Endothelial cell of umbilical vein (primary cell): ENCODE measurements at regions not wholly inside any gene's neighbourhood (a gene's known extent, or its start where the extent isn't known, plus 50 kb on each side); places are given as distances from the start of the nearest gene placed in this dataset.
A peak's percentile ranks its signal among the peaks of the same experiment; 100 is the strongest.

ENCODE experiments used
- BruUV-seq: library from RNA; stranded (reverse); fragments of 400-500 nt; replicated peaks from 2 replicates; lab custom pipeline; 2021; lab: Mats Ljungman, UMichigan
- CTCF ChIA-PET: fragments of 300-600, 350-600 bp; sonication (Branson Sonifier 250); formaldehyde crosslinking; loops from one replicate; lab custom pipeline; 2021; ENCODE audit warnings: antibody characterized with exemption, inconsistent platforms; lab: Charles Lee
- POLR2A ChIA-PET: fragments of 300-600, 350-600 bp; sonication (Branson Sonifier 250); formaldehyde crosslinking; loops from one replicate; lab custom pipeline; 2021; ENCODE audit warnings: antibody characterized with exemption, inconsistent platforms; lab: Charles Lee
- DNase-seq: peaks from one replicate; pipeline ENCODE4 v3.0.0-alpha.2; 2011; ENCODE audit warnings: low read depth, low spot score
- FAIRE-seq: peaks from 2 replicates; lab custom pipeline; 2011; peaks lifted over from hg19 to GRCh38; lab: Jason Lieb, UNC
- H2AFZ ChIP-seq: 2 replicates; pipeline ENCODE4 v1.6.0; 2012; ENCODE audit warnings: low read depth, low read length, control low read depth, inconsistent platforms
- H3K27ac ChIP-seq: 2 replicates; pipeline ENCODE4 v1.5.1; 2011; ENCODE audit warnings: low read depth, mild to moderate bottlenecking, control low read depth, low read length, moderate library complexity; ENCODE audit not compliant: insufficient read depth
- H3K27me3 ChIP-seq, 2 experiments: 2 replicates each; pipeline versions ENCODE4 v1.6.0 to v1.6.1; 2011; ENCODE audit warnings: low read length in 2 of 2, mixed read lengths in 1 of 2; ENCODE audit not compliant: control insufficient read depth in 2 of 2, insufficient read depth in 2 of 2
- H3K36me3 ChIP-seq, 2 experiments: 2 replicates in 1 of 2; 3 replicates in 1 of 2; pipeline ENCODE4 v1.5.1; 2011; ENCODE audit warnings: low read length in 2 of 2, mild to moderate bottlenecking in 1 of 2, moderate library complexity in 1 of 2; ENCODE audit not compliant: control insufficient read depth in 2 of 2, insufficient read depth in 2 of 2; ENCODE audit errors: extremely low read depth in 1 of 2
- H3K4me1 ChIP-seq: 3 replicates; pipeline ENCODE4 v1.5.1; 2011; ENCODE audit warnings: mild to moderate bottlenecking, low read length; ENCODE audit not compliant: control insufficient read depth, insufficient read depth; ENCODE audit errors: extremely low read depth
- H3K4me2 ChIP-seq: 2 replicates; pipeline ENCODE4 v1.6.1; 2011; ENCODE audit warnings: low read length, control low read depth, mixed read lengths; ENCODE audit not compliant: insufficient read depth
- H3K4me3 ChIP-seq, 3 experiments: fragments of 200-600 bp in 1 of 3; sonication (generic), shearing (Covaris generic) in 1 of 3; replicated peaks in 1 of 3; 2 replicates each; pipeline ENCODE4 v1.5.1; 2011 to 2016; ENCODE audit warnings: control low read depth in 3 of 3, low read length in 3 of 3, mild to moderate bottlenecking in 2 of 3, inconsistent platforms in 1 of 3, low read depth in 1 of 3, moderate library complexity in 1 of 3; ENCODE audit not compliant: insufficient read depth in 1 of 3
- H3K79me2 ChIP-seq: 2 replicates; pipeline ENCODE4 v1.6.0; 2012; ENCODE audit warnings: low read length, inconsistent platforms; ENCODE audit not compliant: control insufficient read depth, insufficient read depth
- H3K9ac ChIP-seq: replicated peaks from 2 replicates; pipeline ENCODE3; 2011; ENCODE audit warnings: low read length, control low read depth; ENCODE audit not compliant: insufficient read depth; ENCODE audit errors: extremely low read depth
- H3K9me1 ChIP-seq: replicated peaks from 3 replicates; pipeline ENCODE4 v1.6.0; 2011; ENCODE audit warnings: mild to moderate bottlenecking, low read length; ENCODE audit not compliant: control insufficient read depth, insufficient read depth; ENCODE audit errors: extremely low read depth
- H3K9me3 ChIP-seq: replicated peaks from 2 replicates; pipeline ENCODE4 v1.5.1; 2012; ENCODE audit warnings: low read length, inconsistent platforms; ENCODE audit not compliant: control insufficient read depth, insufficient read depth
- H4K20me1 ChIP-seq: replicated peaks from 2 replicates; pipeline ENCODE3; 2011; ENCODE audit warnings: mild to moderate bottlenecking, low read length; ENCODE audit not compliant: control insufficient read depth, insufficient read depth; ENCODE audit errors: extremely low read depth
- EZH2 ChIP-seq: IDR thresholded peaks from 2 replicates; pipeline ENCODE4 v1.6.1; 2012; ENCODE audit warnings: borderline replicate concordance, low read depth, mild to moderate bottlenecking, moderate library complexity, low read length, inconsistent platforms; ENCODE audit not compliant: severe bottlenecking
- FOS ChIP-seq: IDR thresholded peaks from 2 replicates; pipeline ENCODE4 v1.6.1; 2011; ENCODE audit warnings: mild to moderate bottlenecking, low read length, moderate library complexity, borderline replicate concordance; ENCODE audit not compliant: insufficient read depth
- GATA2 ChIP-seq: IDR thresholded peaks from 2 replicates; pipeline ENCODE4 v1.7.0; 2011; ENCODE audit warnings: low read depth, mild to moderate bottlenecking, moderate library complexity, mixed read lengths, low read length; ENCODE audit not compliant: insufficient read length, insufficient read depth
- JUN ChIP-seq: IDR thresholded peaks from 2 replicates; pipeline ENCODE4 v1.6.1; 2011; ENCODE audit warnings: borderline replicate concordance, low read depth; ENCODE audit not compliant: insufficient read length, insufficient read depth
- MAX ChIP-seq: IDR thresholded peaks from 2 replicates; pipeline ENCODE4 v1.6.1; 2011; ENCODE audit not compliant: insufficient read depth, insufficient read length
- MYC ChIP-seq: IDR thresholded peaks from one replicate; pipeline ENCODE4 v1.6.1; 2011; ENCODE audit warnings: mild to moderate bottlenecking, low read depth, low read length
- POLR2AphosphoS5 ChIP-seq: IDR thresholded peaks from 2 replicates; pipeline ENCODE4 v1.6.1; 2012; ENCODE audit warnings: low read depth, mild to moderate bottlenecking, control low read depth, low read length, moderate library complexity; ENCODE audit not compliant: insufficient read depth
- dilution Hi-C: fragments of 300-500 bp; cut with MboI; formaldehyde crosslinking; loops from one replicate; pipeline ENCODE4 v1.15.0; 2019; ENCODE audit warnings: low sequenced_read_pairs; ENCODE audit not compliant: extremely low pct_ligation_motif_present
- intact Hi-C: fragments of 100-400 bp; cut with micrococcal nuclease; formaldehyde crosslinking; loops from one replicate; pipeline ENCODE4 v1.10.0; 2022

- DNase-seq, result peak; percentile 5
- TF ChIP-seq JUN (no peak), MYC (no peak), EZH2 (no peak), FOS (peak; percentile 36), POLR2AphosphoS5 (no peak), MAX (no peak), GATA2 (no peak)
- POLR2A ChIA-PET, result no interaction called here
- Histone ChIP-seq H3K4me1 (no peaks in the 10 kb centered on the region), H3K4me2 (no peak overlapping the region), H3K4me3 (no peak overlapping the region), H3K9me3 (no peaks in the 10 kb centered on the region), H4K20me1 (no peaks in the 10 kb centered on the region), H3K36me3 (no peaks in the 10 kb centered on the region), H3K27me3 (peaks cover 24 to 70% of the 10 kb centered on the region in 2 experiments), H3K27ac (no peak overlapping the region), H2AFZ (no peak overlapping the region), H3K9me1 (no peaks in the 10 kb centered on the region), H3K79me2 (no peaks in the 10 kb centered on the region), H3K9ac (no peak overlapping the region)
- dilution Hi-C loops, result no loop called here
- BruUV-seq, result no TSS peak
- CTCF ChIA-PET, result interaction anchor here (0.7 to 5.1 kb wide), 5 partner anchors 13 to 986 kb away, joined by 3 to 93 read pairs (median 3); no protein-coding TSS in a partner anchor
- intact Hi-C loops, result no loop called here
- no peak for FAIRE-seq
These were observed 56.3 kb upstream of the TMCO5A start for GRCh38 chr15:37877851-37878741.
